HG03159 (cell line): ENCODE measurements at regions not wholly inside any gene's neighbourhood (a gene's known extent, or its start where the extent isn't known, plus 50 kb on each side); places are given as distances from the start of the nearest gene placed in this dataset.
"Not testable (repeated sequence)": the region's sequence is repeated elsewhere in the genome, so short reads cannot be mapped to it uniquely, and the experiment has no call there.

Experiments used
- ATAC-seq: cut with Tn5 transposase; IDR thresholded peaks from one replicate; pipeline ENCODE4 v1.9.1; 2021; ENCODE audit warnings: mild to moderate bottlenecking, moderate library complexity; ENCODE audit not compliant: unreplicated experiment

DNA sequence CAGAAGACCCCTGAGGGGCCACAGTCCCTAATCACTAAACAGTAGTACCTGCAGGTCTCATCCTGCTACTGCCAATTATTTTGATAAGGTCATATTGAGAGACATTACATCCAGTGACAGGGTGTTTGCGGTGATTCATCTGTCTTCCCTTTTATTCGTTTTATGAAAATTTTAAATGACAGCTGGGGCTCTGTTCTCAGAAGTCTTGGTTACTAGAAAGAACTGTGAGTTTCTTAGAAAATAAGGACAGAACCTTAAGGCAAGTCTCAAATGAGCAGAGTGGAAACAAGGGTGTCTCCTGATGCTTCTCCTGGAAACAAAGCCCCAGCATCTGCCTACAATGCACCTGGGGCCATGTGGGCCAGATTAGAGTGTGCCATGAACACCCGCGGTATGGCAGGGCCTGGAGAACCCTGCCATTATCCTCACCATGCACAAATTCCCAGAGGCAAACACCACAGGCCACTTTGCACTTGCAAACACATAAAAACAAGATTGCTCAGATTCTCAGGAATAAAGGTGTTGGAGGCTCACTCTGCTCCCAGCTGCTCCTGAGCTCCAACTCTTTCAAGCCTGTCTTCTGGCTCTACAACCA is 66.3 kb upstream of the IQSEC1 start:
- ATAC-seq: no peak

DNA sequence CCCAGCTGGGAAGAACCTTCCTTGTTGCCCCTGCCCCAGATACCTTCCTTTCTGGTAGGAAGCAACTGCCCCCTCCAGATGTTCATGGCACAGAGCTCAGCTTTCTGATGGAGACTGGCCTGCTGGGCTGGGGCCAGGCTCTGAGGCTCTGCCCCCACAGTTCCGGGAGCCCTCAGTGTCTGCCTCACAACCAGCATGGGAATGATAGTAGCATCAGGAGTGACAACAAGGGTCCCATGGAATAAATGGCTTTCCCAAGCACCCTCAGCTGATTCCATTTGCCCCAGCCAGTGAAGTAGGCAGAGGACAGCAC is 65.6 kb upstream of the IQSEC1 start:
- ATAC-seq: no peak

DNA sequence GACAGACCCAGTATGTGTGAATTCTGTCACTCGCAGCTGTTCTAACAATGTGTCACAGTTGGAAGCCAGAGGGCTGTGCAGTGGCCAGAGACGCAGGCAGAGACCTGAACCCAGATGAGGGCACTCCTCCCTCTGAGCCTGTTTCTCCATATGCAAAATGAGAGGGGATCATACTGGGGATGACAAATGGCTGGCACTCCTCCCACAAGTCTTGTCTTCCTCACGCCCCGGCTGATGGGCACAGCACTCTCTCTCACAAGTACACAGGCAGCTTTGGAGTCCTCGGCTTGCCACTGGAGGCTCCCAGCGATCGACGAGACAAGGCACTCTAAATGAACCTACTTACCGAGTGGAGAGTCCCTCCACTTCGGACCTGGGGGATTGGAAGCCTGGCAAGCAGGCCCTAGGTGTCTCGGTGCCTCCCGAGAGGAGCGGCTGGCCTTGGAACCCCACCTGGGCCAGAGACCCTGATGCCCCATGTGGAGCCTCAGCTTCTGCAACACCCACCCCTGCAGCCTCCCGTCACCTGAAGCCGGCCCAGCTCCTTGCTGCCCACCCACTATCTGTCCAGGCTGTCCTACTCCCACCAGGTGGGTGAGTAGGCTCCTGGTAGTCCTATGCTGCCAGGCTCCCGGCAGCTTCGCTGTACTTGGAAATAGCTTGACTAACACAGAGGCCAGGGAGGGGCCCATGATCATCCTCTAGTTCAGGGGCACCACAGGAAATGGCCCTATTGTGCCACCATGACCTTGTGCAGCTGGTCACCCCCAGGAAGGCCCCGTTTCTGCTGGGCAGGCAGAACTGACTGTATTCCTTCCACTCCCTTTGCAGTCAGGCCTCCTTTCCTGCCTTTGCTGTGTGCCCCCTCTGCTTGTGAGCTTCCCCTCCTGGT is 65.0 kb upstream of the IQSEC1 start:
- ATAC-seq: no peak

DNA sequence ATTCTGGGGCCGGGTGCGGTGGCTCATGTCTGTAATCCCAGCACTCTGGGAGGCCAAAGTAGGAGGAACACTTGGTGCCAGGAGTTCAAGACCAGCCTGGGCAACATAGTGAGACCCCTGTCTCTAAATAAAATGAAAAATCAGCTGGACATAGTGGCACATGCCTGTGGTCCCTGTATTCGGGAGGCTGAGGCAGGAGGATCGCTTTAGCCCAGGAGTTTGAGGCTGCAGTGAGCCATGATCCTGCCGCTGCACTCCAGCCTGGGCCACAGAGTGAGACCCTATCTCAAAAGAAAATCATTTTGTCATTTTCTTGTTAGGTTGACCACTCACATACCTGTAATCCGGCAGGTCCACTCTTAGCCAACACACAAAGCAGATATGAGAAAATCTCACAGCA is 63.6 kb upstream of the IQSEC1 start:
- ATAC-seq: not testable (repeated sequence)

DNA sequence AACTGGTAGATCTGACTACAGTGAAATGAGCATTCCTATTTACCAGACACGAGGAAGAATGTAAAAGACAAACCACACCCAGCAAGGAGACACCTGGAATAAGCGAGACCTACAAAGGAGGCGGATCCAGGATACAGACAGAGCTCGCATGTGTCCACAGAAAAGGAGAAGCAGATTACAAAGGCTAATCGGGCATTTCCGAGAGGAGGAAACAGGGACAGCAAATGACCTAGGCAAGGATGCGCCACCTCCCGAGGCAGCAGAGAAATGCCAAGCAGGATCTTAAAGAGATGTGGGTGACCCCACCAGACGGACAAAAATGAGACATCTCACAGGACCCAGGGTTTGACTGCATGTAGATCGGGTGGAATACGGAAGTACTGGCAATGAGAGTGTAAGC is 63.2 kb upstream of the IQSEC1 start:
- ATAC-seq: no peak

DNA sequence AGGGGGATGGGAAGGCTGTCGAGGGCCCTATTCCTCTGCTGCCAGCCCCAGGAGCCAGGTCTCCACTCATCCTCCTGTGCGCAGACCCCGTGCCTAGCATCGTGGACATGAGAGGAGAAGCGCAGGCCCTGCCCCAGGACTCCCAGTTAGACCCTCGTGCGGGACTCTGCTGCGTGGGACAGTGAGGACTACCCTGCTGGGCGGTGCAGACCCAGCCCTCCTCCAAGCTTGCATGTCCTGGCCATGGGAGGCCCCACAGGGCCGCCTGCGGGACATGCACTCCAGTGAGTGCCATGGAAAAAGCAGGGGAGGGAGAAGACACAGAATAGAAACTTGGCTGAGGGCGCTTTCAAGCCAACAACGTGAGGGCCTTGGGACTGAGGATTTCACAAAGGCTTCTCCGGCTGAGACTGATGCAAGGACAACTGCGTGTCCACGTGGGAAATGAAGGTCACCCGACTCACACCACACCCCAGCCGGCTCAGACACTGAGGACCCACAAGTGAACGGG is 62.6 kb upstream of the IQSEC1 start:
- no peak for ATAC-seq

DNA sequence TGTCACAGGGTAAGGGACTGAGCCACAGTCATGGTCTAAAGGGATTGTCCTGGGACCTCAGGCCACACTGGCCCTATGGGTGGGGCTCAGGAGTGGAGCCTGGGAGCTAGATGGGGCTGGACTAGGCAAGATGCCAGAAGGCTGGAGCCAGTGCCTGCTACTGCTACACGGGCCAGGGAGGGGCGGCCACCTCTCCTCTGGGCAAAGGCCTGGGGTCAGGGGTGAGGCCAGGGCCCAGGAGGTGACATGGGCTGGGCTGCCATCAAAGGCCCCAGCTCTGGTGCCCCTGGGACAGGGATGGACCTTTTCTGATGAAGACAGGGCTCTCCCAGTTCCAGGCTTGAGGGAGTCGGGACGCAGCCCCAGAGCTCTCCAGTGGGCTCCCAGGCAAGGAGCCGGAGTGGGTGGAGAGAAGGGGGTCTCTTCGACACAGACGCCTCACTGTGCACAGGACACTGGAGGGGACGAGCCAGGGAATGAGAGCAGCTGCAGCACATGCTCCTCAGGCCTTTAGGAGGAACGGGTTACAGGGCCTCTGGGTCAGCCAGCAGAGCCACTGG is 62.1 kb upstream of the IQSEC1 start:
- no peak for ATAC-seq

DNA sequence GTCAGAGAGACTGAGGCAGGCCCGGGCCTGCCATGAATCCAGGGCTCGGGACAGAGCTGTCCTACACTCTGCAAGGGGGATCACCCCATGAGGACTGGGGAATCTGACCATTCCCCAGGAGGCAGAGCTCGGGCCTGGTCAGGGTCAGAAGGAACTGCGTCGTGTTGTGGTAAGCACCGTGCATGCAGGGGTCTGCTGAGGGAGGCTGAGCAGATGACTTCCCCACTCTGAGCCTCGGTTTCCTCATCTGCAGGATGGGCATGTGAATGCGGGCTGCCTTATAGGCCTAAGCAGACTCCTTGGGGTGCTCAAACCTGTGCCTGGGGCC is 61.6 kb upstream of the IQSEC1 start:
- ATAC-seq: no peak

DNA sequence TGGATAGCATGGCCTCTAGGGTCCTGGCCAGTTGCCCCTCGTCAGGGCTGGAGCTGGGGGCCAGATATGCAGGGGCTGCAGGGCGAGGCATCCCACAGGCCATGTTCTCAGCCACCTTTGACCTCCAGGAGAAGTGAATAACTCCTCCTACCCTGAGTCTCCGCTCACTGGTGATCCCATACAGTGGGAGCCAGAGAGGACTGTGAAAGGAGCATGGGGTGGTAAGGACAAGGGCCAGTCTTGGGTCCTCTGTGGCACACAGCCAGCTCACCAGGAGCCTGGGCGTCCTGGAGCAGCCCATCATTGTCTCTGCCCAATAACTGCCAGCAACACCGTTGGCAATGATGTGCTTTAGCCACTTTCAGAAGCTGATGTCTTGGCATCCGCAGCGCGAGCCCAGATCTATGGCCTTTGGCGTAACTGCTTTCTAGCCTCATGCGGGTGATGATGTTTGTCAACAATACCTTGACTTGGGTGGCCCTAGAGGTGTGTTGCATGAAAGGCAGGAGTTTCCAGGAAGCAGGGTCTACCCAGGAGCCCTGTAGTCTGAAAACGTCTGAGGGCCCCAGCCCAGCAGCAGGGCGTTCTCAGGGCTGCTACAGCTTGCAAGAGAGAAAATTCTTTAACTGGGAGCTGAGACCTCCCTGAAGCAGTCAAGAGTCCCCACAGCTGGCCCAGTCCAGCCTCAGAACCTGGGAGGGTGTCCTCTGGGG is 61.1 kb upstream of the IQSEC1 start:
- ATAC-seq: no peak

DNA sequence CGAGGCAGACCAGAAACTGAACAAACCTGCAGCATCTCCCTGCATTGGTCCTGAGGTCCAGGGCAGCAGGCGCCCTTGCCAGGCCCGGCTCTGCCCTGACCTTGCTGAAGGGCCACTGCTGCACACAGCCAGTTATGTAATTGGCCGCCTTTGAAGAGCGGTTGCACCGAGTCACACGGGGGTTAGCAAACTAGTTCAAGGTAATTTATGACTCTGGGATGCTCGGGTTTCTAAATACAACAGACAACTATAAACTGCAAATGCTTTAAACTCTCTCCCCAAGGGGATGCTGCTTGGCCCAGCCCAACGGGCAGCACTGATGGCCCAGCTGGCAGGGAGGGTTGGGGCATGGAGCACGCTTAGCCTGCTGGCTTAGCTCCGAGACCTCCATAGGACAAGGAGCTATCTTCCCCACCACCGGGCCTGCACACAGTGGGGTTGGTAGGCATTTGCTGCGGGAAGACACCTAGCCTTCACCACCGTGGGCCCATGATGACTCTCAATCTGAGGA is 60.3 kb upstream of the IQSEC1 start:
- no peak for ATAC-seq

DNA sequence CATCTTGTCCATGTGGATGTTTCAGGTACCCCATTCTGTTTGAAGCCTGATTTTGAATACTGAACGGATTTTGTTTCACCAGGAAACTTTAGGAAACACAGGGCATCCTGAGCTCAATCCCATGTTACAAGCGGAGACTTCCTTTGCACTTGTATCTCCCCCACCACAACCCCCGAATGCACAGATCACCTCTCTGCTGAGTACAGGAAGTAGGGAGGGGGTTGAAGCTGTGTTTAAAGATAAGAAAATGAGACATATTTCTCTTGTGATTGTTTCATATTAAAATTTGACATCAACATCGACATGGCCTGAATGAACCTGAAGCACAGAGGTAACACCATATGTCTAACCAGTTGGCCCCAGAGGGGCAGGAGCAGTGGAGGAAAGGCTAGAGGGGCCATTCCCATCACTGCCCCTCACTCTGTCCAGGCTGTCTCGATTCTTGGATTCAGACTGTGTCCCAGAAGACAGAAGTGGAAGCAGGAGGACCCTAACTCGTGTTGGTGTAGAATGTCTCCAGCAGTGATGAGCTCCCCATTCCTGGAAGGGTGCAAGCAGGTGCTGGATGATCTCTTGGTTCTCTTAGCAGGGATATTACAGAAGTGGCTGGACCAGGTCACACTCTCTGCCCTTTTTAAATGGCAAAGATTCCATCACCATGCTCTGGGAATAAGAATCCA is 59.6 kb upstream of the IQSEC1 start:
- ATAC-seq: no peak

DNA sequence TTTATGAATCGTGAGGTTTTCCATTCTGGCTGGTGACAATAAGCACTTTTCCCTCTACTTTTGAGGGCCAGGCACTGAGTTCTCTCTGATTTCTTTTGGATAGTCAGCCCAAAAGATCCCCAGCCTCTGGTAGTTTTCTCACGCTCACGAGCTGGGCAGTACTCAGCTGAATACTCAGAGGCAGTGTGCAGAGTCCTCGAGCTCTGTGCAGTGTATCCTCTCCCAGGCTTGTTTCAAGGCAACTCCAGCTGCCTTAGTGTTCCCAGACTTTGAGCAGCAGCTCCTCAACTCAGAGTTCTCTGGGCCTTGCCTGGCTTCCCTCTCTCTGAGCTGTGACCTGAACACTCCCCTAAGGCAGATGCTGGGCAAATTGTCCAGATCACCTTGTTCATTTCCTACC is 59.1 kb upstream of the IQSEC1 start:
- ATAC-seq: no peak

DNA sequence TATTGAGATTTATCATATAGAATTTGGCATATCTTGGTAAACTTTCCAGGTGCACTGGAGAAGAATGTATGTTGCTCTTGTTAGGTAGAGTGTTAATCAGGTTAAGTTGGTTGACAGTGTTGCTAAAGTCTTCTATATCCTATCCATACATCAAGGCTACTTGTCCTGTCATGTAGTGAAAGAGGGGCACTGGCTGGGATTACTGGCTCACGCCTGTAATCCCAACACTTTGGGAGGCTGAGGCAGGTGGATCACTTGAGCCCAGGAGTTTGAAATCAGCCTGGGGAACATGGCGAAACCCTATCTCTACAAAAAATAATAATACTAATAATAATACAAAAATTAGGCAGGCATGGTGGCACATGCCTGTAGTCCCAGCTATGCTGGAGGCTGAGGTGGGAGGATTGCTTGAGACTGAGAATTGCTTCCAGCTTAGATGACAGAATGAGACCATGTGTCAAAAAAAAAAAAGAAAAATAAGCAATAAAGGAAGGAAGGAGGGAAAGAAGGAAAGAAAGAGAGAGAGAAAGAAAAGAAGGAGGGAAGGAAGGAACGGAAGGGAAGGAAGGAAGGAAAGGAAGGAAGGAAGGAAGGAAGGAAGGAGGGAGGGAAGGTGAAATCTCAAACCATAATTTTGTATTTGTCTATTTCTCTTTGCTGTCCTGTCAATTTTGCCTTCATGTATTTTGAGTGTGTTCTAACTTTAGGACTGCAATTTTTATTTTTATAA is 57.4 kb upstream of the IQSEC1 start:
- ATAC-seq: no peak

DNA sequence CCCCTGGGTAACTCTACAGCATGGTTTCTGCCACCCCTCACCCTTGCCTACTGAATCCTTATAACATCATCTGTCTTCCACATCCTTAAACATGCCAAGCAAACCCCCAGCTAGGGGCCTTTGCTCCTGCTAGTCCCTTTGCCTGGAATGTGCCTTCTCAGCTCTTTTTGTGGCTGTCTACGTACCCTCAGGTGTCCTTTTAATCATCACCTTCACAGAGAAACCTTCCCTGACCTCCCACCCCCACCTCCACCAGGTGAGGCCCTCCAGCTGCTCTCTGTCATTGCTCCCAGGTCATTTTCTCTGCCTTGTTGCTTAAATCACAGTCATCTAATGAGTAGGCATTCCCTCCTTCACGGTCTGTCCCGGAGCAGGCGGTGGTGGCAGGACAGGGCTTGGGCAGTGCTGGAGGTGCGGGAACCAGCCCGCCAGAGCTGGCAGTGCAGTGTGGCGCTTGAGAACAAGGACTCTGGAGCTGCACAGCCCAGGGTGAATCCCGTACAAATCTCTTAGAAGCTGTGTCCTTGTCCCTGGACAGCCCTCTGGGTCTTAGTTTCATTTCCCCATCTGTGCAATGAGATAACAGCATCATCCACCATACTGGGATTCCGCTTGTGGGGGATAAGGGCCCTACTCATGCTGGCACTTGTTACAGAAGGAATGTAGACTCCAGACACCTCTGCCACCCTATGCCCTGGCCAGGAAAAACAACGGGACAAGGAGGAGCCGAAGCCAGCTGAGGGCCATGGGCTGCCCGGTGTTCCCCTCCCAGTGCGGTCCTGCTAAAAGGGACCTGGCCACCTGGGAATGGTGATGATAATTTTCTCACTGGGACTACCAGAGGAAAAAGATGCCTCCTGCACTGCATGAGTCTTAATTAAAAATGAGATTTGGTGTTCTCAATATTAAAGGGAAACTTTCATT is 52.1 kb upstream of the IQSEC1 start:
- no peak for ATAC-seq

DNA sequence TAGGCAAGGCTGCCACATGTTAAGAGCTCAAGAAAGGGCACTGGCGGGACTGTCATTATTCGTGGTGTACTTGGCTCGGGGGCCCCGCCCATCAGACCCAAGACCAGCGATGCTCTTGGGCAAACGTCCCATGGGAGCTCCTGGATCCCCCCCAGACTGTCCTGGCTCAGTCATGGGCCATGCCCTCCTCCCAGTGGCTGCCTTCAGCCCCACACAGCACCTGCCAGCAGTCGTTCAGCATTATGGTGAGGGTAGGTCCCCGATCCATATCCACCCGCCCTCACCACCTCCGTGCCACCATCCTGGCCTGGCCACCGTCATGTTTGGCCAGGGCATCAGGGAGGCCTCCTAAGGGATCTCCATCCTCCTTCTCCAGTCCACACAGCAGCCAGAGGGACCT is 51.4 kb upstream of the IQSEC1 start:
- no peak for ATAC-seq

DNA sequence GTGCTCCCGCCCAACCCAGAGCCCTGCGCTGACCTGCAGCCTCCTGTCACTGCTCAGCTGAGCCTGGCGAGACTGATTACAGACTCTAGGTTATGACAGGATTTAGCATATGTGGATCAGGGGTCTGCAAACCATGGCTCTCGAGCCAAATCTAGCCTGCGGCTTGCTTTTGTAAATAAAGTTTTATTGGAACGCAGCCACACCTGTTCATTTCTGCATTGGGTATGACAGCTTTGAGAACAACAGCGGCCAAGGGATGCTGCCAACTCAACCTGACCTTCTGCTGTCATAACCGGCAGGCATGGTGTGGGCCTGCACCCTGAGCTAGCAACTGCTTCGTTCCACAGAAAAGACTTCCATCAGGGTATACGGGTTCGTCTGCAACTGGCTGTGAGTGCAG is 50.5 kb upstream of the IQSEC1 start:
- ATAC-seq: no peak

DNA sequence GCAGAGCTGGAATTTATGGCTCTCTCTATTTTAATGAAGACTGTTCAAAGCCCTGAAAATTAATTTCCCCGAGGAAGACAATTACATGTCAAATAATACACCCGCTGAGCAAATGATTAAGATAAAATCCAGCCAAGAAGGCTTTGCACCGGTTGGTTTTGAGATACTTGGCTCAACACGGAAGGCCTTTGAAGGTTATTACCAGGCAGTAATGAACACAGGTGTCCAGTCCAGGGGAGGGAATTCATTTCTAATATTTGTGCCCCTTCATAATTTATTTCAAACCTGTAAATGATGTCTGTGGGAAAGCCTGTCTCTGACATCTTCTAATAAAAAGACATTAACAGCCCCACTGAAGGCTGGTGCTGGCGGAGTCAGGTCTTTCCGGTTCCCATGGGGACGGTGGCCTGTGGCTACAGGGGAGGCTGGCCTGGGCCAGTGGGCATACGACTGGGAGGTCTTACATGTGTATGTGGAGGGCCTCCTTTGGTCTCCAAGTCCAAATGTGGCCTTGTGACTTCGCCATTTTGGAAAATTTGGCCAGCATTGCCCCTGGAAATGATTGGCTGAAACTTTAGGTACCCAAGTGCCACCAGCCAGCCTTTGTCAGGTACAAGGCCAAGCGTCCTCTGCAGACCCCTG is 49.9 kb upstream of the IQSEC1 start:
- no peak for ATAC-seq
